Upper lobe of left lung (tissue), 6 donors: ENCODE measurements at regions not wholly inside any gene's neighbourhood (a gene's known extent, or its start where the extent isn't known, plus 50 kb on each side); places are given as distances from the start of the nearest gene placed in this dataset.

Experiments used
- ATAC-seq, 2 donors: fragments of 200-7000 bp; cut with Tn5 transposase; one replicate each; pipeline ENCODE4 v1.9.1; 2022; ENCODE audit warnings: mild to moderate bottlenecking in 2 of 2, moderate library complexity in 2 of 2; ENCODE audit not compliant: low FRiP score in 2 of 2
- DNase-seq, 2 donors: peaks; one replicate each; pipeline ENCODE4 v3.0.0-alpha.2; 2019 to 2020
- H3K27ac ChIP-seq, 4 donors: fragments of 200-600 bp; sonication (generic); one replicate each; pipeline ENCODE4 v1.5.1; 2016 to 2019
- H3K27me3 ChIP-seq, 4 donors: fragments of 200-600 bp; sonication (generic); one replicate each; pipeline ENCODE4 v1.5.1; 2017 to 2019
- H3K36me3 ChIP-seq, 4 donors: fragments of 200-600 bp; sonication (generic); one replicate each; pipeline ENCODE4 v1.5.1; 2016 to 2019
- H3K4me1 ChIP-seq, 4 donors: fragments of 200-600 bp; sonication (generic); one replicate each; pipeline ENCODE4 v1.5.1; 2018 to 2019
- H3K4me3 ChIP-seq, 4 donors: fragments of 200-600 bp; sonication (generic); one replicate each; pipeline ENCODE4 v1.5.1; 2017 to 2019; ENCODE audit warnings: mild to moderate bottlenecking in 2 of 4, moderate library complexity in 1 of 4
- H3K9me3 ChIP-seq, 4 donors: fragments of 200-600 bp; sonication (generic); one replicate each; pipeline ENCODE4 v1.5.1; 2018 to 2019
- EP300 ChIP-seq, 4 donors: sonication (generic); formaldehyde crosslinking; IDR thresholded peaks; one replicate each; pipeline ENCODE4 v1.5.1; 2017; ENCODE audit warnings: antibody characterized with exemption in 4 of 4, control low read depth in 2 of 4
- POLR2A ChIP-seq, 4 donors: fragments of 450-650 bp; IDR thresholded peaks; one replicate each; pipeline ENCODE4 v1.5.1; 2016 to 2017; ENCODE audit warnings: antibody characterized with exemption in 4 of 4, mild to moderate bottlenecking in 2 of 4
- POLR2AphosphoS5 ChIP-seq, 2 donors: sonication (generic); formaldehyde crosslinking; IDR thresholded peaks; one replicate each; pipeline ENCODE4 v1.5.1; 2017; ENCODE audit warnings: antibody characterized with exemption in 2 of 2
- WGBS, 2 donors: methylation state at CpG; one replicate each; pipeline ENCODE4 v1.1.5; 2017 to 2018; 5-methylcytosine and 5-hydroxymethylcytosine counted together
- TF ChIP-seq, protein P1 (sequence below), 6 experiments: fragments of 450-650 bp in 4 of 6; fragments of 200-600 bp in 2 of 6; sonication (generic) in 2 of 6; IDR thresholded peaks; one replicate each; pipeline ENCODE4 v1.5.1; 2016 to 2019; ENCODE audit warnings: antibody characterized with exemption in 6 of 6
- donor health status: DM: no; HTN: no; CAD: no; lungs with moderate emphysema.
- donor health status: DM: no; HTN: yes; CAD: no; lungs with severe emphysema.

GRCh38 chr12:89962648-89963047, 254.0 kb upstream of the ATP2B1 start:
- Histone ChIP-seq H3K9me3 (no peaks in the 10 kb centered on the region), H3K27me3 (no peaks in the 10 kb centered on the region), H3K36me3 (no peaks in the 10 kb centered on the region), H3K27ac (no peak overlapping the region), H3K4me3 (no peak overlapping the region), H3K4me1 (no peaks in the 10 kb centered on the region)
- ATAC-seq, result no peak
- 70 to 78% methylated on average over 4 of the region's 4 CpGs for WGBS, 2 donors
- no peak for DNase-seq
- TF ChIP-seq POLR2AphosphoS5 (IDR thresholded peaks at IDR 0.05), result no peak
- TF ChIP-seq, protein P1, sequence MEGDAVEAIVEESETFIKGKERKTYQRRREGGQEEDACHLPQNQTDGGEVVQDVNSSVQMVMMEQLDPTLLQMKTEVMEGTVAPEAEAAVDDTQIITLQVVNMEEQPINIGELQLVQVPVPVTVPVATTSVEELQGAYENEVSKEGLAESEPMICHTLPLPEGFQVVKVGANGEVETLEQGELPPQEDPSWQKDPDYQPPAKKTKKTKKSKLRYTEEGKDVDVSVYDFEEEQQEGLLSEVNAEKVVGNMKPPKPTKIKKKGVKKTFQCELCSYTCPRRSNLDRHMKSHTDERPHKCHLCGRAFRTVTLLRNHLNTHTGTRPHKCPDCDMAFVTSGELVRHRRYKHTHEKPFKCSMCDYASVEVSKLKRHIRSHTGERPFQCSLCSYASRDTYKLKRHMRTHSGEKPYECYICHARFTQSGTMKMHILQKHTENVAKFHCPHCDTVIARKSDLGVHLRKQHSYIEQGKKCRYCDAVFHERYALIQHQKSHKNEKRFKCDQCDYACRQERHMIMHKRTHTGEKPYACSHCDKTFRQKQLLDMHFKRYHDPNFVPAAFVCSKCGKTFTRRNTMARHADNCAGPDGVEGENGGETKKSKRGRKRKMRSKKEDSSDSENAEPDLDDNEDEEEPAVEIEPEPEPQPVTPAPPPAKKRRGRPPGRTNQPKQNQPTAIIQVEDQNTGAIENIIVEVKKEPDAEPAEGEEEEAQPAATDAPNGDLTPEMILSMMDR (IDR thresholded peaks at IDR 0.05), result peak in 2 of 6 experiments; percentile 15 to 20

DNA sequence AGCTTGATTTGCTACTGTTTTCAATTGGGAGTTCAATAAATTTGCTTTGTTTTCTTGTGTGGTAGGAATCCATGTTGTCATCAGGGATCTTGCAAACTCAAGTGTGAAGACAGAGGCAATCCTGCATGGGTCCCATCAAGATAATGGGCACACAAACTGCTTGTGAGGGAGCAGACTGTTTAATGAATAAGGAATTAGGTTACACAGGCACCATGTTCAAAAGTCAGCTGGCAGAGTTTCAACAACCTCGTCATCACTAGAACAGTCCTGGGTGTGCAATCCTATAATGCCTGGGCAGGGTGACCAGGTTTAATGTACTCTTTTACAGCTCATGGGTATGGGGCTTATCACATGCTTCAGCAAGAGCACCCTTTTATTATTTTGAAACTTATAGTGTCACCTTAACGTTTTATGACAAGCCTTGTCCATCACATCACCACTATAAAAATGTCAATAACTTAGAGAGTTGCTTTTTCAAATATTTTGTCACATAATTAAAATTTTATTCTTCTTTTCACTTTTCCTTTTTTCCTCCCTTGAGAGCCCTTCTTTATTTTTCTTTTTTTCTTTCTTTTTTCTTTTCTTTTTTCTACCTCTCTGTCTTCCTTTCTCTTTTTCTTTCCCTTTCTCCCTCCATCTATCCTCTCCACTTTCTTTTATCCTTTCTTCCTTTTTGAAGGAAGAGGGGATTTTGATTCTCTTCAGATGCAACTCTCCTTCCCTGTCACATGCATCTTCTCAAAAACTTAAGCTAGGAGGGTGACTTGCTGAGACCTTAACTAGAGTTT, 252.2 kb upstream of the ATP2B1 start:
- no peaks in the 10 kb centered on the region for H3K27me3 ChIP-seq
- ATAC-seq (no peak), DNase-seq (no peak)
- no peaks in the 10 kb centered on the region for H3K36me3 ChIP-seq
- TF ChIP-seq POLR2A (IDR thresholded peaks at IDR 0.05) (no peak), POLR2AphosphoS5 (IDR thresholded peaks at IDR 0.05) (no peak), EP300 (IDR thresholded peaks at IDR 0.05) (no peak)
- TF ChIP-seq, protein P1 (IDR thresholded peaks at IDR 0.05), result no peak
- H3K4me1 ChIP-seq, result no peaks in the 10 kb centered on the region
- 61 to 66% methylated on average over 2 of the region's 2 CpGs for WGBS, 2 donors
- H3K4me3 ChIP-seq, result no peak overlapping the region
- no peaks in the 10 kb centered on the region for H3K9me3 ChIP-seq
- no peak overlapping the region for H3K27ac ChIP-seq

DNA sequence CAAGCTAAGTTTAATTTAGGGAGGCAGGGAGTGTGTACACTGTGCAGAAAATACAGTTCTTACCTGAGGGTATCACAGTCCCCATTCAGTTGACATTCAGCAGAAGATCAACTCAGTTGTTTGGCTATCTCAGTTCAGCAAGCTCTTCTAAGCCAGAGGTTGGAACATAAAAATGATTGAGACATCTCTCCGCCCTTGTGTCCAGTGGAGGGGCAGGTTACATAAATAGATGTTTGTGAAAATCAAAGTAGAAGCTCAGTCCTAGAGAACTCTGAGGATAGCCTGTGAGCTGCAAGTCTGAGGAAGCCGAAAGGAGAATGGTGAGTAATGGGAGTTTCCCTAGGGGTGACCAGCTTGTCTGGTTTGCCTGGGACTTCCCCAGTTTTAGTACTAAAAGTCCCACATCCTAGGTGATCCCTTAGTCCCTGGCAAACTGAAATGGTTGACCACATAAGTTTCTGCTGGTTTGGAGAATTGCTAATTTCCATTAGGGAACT, 251.4 kb upstream of the ATP2B1 start:
- H3K27me3 ChIP-seq, result no peaks in the 10 kb centered on the region
- ATAC-seq (peak in 1 of 2 donors; percentile 34), DNase-seq (no peak)
- no peaks in the 10 kb centered on the region for H3K36me3 ChIP-seq
- no peak overlapping the region for H3K4me3 ChIP-seq
- H3K9me3 ChIP-seq, result no peaks in the 10 kb centered on the region
- H3K27ac ChIP-seq, result no peak overlapping the region
- 61 to 74% methylated on average over 2 of the region's 2 CpGs for WGBS, 2 donors
- no peak for TF ChIP-seq POLR2A (IDR thresholded peaks at IDR 0.05)
- TF ChIP-seq, protein P1 (IDR thresholded peaks at IDR 0.05), result no peak
- no peak for TF ChIP-seq EP300 (IDR thresholded peaks at IDR 0.05)
- TF ChIP-seq POLR2AphosphoS5 (IDR thresholded peaks at IDR 0.05), result no peak
- H3K4me1 ChIP-seq, result no peaks in the 10 kb centered on the region

DNA sequence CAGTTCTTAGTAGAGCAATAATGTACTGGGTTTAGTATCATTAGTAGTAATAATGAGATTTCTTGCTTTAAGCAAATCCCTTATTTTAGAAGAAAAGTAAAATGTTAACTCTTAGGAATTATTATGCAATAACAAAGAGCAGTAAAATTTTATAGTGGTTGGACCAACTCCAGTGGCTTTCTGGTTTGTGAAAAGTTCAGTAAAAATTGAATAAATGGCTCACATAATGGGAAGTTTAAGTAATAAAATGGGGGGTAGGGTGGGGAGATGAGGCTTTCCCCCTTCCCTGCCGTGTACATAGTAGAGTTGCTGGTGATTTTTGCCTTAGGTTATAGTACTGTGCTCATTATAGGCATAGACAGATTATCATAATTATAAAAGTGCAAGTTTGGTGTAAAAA, 250.5 kb upstream of the ATP2B1 start:
- Histone ChIP-seq H3K27ac (no peak overlapping the region), H3K9me3 (no peaks in the 10 kb centered on the region), H3K4me1 (no peaks in the 10 kb centered on the region), H3K4me3 (no peak overlapping the region), H3K27me3 (no peaks in the 10 kb centered on the region), H3K36me3 (no peaks in the 10 kb centered on the region)
- DNase-seq, result no peak
- TF ChIP-seq POLR2AphosphoS5 (IDR thresholded peaks at IDR 0.05), result no peak
- no peak for TF ChIP-seq EP300 (IDR thresholded peaks at IDR 0.05)
- TF ChIP-seq, protein P1 (IDR thresholded peaks at IDR 0.05), result no peak
- TF ChIP-seq POLR2A (IDR thresholded peaks at IDR 0.05), result no peak
- 81 to 87% methylated on average over 1 of the region's 1 CpG for WGBS, 2 donors
- ATAC-seq, result no peak

- DNase-seq (no peak), ATAC-seq (no peak)
- WGBS, 2 donors, result 95 to 96% methylated on average over 3 of the region's 3 CpGs
- Histone ChIP-seq H3K27ac (no peak overlapping the region), H3K36me3 (no peaks in the 10 kb centered on the region), H3K27me3 (no peaks in the 10 kb centered on the region), H3K4me1 (peaks cover 0 to 11% (median 3%) of the 10 kb centered on the region in 4 donors), H3K4me3 (no peak overlapping the region), H3K9me3 (no peaks in the 10 kb centered on the region)
- TF ChIP-seq EP300 (IDR thresholded peaks at IDR 0.05), result no peak
- TF ChIP-seq, protein P1 (IDR thresholded peaks at IDR 0.05), result no peak
- no peak for TF ChIP-seq POLR2AphosphoS5 (IDR thresholded peaks at IDR 0.05)
- TF ChIP-seq POLR2A (IDR thresholded peaks at IDR 0.05), result no peak
Observed at GRCh38 chr12:89954259-89954658, 245.6 kb upstream of the ATP2B1 start.
